OCI-LY7 (cell line): ENCODE measurements at regions not wholly inside any gene's neighbourhood (a gene's known extent, or its start where the extent isn't known, plus 50 kb on each side); places are given as distances from the start of the nearest gene placed in this dataset.

Experiments used
- BruUV-seq: library from RNA; stranded (reverse); fragments of 400-500 nt; replicated peaks from 2 replicates; lab custom pipeline; 2021; lab: Mats Ljungman, UMichigan
- CTCF ChIA-PET: fragments of 300-600 bp; sonication (Branson Sonifier 250); formaldehyde crosslinking; loops from one replicate; lab custom pipeline; 2022; ENCODE audit warnings: antibody characterized with exemption; ENCODE audit not compliant: unreplicated experiment; lab: Charles Lee
- POLR2A ChIA-PET: fragments of 300-600 bp; sonication (Branson Sonifier 250); formaldehyde crosslinking; loops from one replicate; lab custom pipeline; 2022; ENCODE audit warnings: antibody characterized with exemption; lab: Charles Lee
- DNase-seq: peaks from one replicate; pipeline ENCODE4 v3.0.0-alpha.2; 2015; ENCODE audit warnings: low spot score
- H2AFZ ChIP-seq: fragments of 200-600 bp; sonication (generic), shearing (Covaris generic); 2 replicates; pipeline ENCODE4 v1.6.1; 2014; ENCODE audit warnings: mild to moderate bottlenecking, antibody characterized with exemption, low read length, moderate library complexity
- H3K27ac ChIP-seq: fragments of 200-600 bp; sonication (generic); 2 replicates; pipeline ENCODE4 v1.5.1; 2014; ENCODE audit warnings: mixed run types, low read depth, mild to moderate bottlenecking, moderate library complexity, low read length, inconsistent platforms; ENCODE audit not compliant: poor library complexity, severe bottlenecking
- H3K36me3 ChIP-seq: fragments of 200-600 bp; sonication (generic); 2 replicates; pipeline ENCODE4 v1.6.1; 2014; ENCODE audit warnings: mild to moderate bottlenecking, antibody characterized with exemption, low read length, moderate library complexity, mixed read lengths; ENCODE audit not compliant: insufficient read depth
- H3K4me1 ChIP-seq: fragments of 200-600 bp; sonication (generic); 2 replicates; pipeline ENCODE4 v1.5.1; 2014; ENCODE audit warnings: mild to moderate bottlenecking, low read length; ENCODE audit not compliant: insufficient read depth, poor library complexity, severe bottlenecking
- H3K4me2 ChIP-seq: fragments of 200-600 bp; sonication (generic); 2 replicates; pipeline ENCODE4 v1.6.1; 2014; ENCODE audit warnings: mild to moderate bottlenecking, low read length
- H3K4me3 ChIP-seq: fragments of 200-600 bp; sonication (generic); 2 replicates; pipeline ENCODE4 v1.5.1; 2014; ENCODE audit warnings: mild to moderate bottlenecking, low read depth, low read length; ENCODE audit not compliant: poor library complexity, severe bottlenecking
- H3K79me2 ChIP-seq: fragments of 200-600 bp; sonication (generic); 2 replicates; pipeline ENCODE4 v1.6.1; 2016; ENCODE audit warnings: low read depth, mild to moderate bottlenecking, low read length, moderate library complexity, mixed read lengths; ENCODE audit not compliant: insufficient read depth
- H3K9me2 ChIP-seq: fragments of 200-600 bp; sonication (generic); 2 replicates; pipeline ENCODE4 v1.6.1; 2016; ENCODE audit warnings: mild to moderate bottlenecking, low read length, mixed read lengths; ENCODE audit not compliant: insufficient read depth
- H3K9me3 ChIP-seq: fragments of 200-600 bp; sonication (generic); 2 replicates; pipeline ENCODE4 v1.6.1; 2014; ENCODE audit warnings: mild to moderate bottlenecking, mixed run types, low read length, mixed read lengths
- H4K20me1 ChIP-seq: fragments of 200-600 bp; sonication (generic); 2 replicates; pipeline ENCODE4 v1.6.1; 2014; ENCODE audit warnings: mild to moderate bottlenecking, antibody characterized with exemption, low read length, moderate library complexity, mixed read lengths; ENCODE audit not compliant: insufficient read depth
- EZH2phosphoT487 ChIP-seq: fragments of 200-600 bp; sonication (generic); IDR thresholded peaks from 2 replicates; pipeline ENCODE4 v1.6.1; 2018; ENCODE audit warnings: low read depth, borderline replicate concordance, mild to moderate bottlenecking, mixed run types, antibody characterized with exemption, low read length, moderate library complexity, mixed read lengths
- intact Hi-C: fragments of 100-400 bp; cut with micrococcal nuclease; formaldehyde crosslinking; loops from one replicate; pipeline ENCODE4 v1.10.0; 2022; ENCODE audit not compliant: unreplicated experiment
- TF ChIP-seq, protein P1 (sequence below): fragments of 200-600 bp; sonication (generic); conservative IDR thresholded peaks from 2 replicates; pipeline ENCODE4 v1.5.1; 2014; ENCODE audit warnings: mild to moderate bottlenecking, antibody characterized with exemption, low read length, moderate library complexity, mixed read lengths

DNA sequence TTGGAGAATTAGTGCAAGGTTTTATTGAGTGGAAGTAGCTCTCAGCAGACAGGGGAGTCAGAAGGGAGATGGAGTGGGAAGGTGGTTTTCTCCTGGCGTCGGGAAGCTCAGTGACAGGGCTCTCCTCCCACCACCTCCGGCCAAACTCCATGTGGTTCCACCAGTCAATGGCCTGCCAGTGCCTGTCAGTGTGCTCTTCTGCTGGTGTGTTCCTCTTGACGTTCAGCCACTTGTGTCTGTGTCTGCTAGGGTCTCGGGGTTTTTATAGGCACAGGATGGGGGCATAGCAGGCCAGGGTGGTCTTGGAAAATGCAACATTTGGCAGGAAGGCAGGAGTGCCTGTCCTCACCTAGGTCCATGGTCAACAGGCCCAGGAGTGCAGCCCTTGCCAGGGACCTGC is 506.7 kb upstream of the KIF2B start:
- no peak for DNase-seq
- CTCF ChIA-PET, result no interaction called here
- Histone ChIP-seq H4K20me1 (no peaks in the 10 kb centered on the region), H3K4me2 (no peak overlapping the region), H3K9me2 (no peaks in the 10 kb centered on the region), H3K4me3 (no peak overlapping the region), H2AFZ (no peak overlapping the region), H3K27ac (no peak overlapping the region), H3K9me3 (0 out of 2 replicates have a peak, but pooled peaks cover 5% of the 10 kb centered on the region), H3K79me2 (no peaks in the 10 kb centered on the region), H3K4me1 (no peaks in the 10 kb centered on the region), H3K36me3 (no peaks in the 10 kb centered on the region)
- no peak for TF ChIP-seq EZH2phosphoT487
- TF ChIP-seq, protein P1, sequence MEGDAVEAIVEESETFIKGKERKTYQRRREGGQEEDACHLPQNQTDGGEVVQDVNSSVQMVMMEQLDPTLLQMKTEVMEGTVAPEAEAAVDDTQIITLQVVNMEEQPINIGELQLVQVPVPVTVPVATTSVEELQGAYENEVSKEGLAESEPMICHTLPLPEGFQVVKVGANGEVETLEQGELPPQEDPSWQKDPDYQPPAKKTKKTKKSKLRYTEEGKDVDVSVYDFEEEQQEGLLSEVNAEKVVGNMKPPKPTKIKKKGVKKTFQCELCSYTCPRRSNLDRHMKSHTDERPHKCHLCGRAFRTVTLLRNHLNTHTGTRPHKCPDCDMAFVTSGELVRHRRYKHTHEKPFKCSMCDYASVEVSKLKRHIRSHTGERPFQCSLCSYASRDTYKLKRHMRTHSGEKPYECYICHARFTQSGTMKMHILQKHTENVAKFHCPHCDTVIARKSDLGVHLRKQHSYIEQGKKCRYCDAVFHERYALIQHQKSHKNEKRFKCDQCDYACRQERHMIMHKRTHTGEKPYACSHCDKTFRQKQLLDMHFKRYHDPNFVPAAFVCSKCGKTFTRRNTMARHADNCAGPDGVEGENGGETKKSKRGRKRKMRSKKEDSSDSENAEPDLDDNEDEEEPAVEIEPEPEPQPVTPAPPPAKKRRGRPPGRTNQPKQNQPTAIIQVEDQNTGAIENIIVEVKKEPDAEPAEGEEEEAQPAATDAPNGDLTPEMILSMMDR, result no peak
- BruUV-seq, result no TSS peak
- intact Hi-C loops, result no loop called here
- POLR2A ChIA-PET, result no interaction called here

DNA sequence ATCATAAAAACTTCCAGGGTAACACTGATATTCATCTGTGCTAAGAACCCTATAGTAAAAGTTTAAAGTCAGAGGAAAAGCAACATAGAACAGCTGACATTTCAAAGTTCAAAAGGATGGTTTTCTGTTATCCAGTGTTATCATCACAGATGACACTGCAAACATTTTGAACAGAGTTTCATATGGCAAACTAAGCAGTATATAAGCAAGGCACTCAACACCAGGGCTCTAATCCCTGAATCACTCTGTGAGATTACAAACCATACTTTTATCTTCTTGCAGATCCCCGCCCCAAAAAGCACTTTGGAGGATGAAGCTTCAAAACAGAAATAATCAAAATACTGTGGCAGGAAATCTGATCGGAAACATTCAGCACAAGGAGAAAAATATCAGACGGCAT is 508.2 kb upstream of the KIF2B start:
- Histone ChIP-seq H3K27ac (no peak overlapping the region), H2AFZ (no peak overlapping the region), H3K4me2 (no peak overlapping the region), H3K36me3 (no peaks in the 10 kb centered on the region), H3K79me2 (no peaks in the 10 kb centered on the region), H3K9me3 (0 out of 2 replicates have a peak, but pooled peaks cover 5% of the 10 kb centered on the region), H3K4me1 (no peaks in the 10 kb centered on the region), H4K20me1 (no peaks in the 10 kb centered on the region), H3K4me3 (no peak overlapping the region), H3K9me2 (no peaks in the 10 kb centered on the region)
- DNase-seq, result no peak
- BruUV-seq, result no TSS peak
- ChIA-PET CTCF (no interaction called here), POLR2A (no interaction called here)
- intact Hi-C loops, result no loop called here
- TF ChIP-seq EZH2phosphoT487, result no peak
- TF ChIP-seq, protein P1, result no peak

DNA sequence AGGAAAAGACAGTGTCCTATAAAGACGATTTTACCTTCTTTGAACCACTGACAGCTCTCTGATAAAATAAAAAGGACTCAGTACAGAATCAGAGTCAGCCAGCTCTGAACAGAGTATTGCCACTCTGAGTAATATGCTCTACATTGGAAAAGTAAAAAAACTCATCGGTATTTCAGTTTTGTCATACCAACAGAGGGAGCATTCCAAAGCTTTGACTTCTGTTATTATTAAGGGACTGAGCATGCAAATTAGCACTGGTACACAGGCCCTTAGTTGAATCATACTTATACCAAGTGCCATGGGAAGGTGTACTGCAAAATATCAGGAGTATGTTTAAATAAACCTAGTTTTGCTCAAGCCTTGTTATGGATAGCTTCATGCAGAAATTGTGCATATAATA is 509.0 kb upstream of the KIF2B start:
- ChIA-PET POLR2A (no interaction called here), CTCF (no interaction called here)
- TF ChIP-seq, protein P1, result no peak
- no peak for TF ChIP-seq EZH2phosphoT487
- Histone ChIP-seq H3K27ac (no peak overlapping the region), H3K36me3 (no peaks in the 10 kb centered on the region), H3K4me3 (no peak overlapping the region), H3K9me3 (0 out of 2 replicates have a peak, but pooled peaks cover 6% of the 10 kb centered on the region), H2AFZ (no peak overlapping the region), H3K4me2 (no peak overlapping the region), H3K9me2 (no peaks in the 10 kb centered on the region), H3K4me1 (no peaks in the 10 kb centered on the region), H4K20me1 (no peaks in the 10 kb centered on the region), H3K79me2 (no peaks in the 10 kb centered on the region)
- BruUV-seq, result no TSS peak
- intact Hi-C loops, result no loop called here
- no peak for DNase-seq
